ENCODE measurements at regions not wholly inside any gene's neighbourhood (a gene's known extent, or its start where the extent isn't known, plus 50 kb on each side); places are given as distances from the start of the nearest gene placed in this dataset.

GRCh38 chr6:147793871-147794643, 285.6 kb downstream of the SAMD5 start:
- no peaks in the 10 kb centered on the region for H3K4me1 ChIP-seq (replicated peaks)
- H3K9me3 ChIP-seq (replicated peaks): no peaks in the 10 kb centered on the region
- H3K36me3 ChIP-seq: no peaks in the 10 kb centered on the region
- H3K27me3 ChIP-seq (replicated peaks): no peaks in the 10 kb centered on the region
- H3K27ac ChIP-seq: no peak overlapping the region
- no peak overlapping the region for H3K4me3 ChIP-seq
- no peak for DNase-seq (ENCODE audit: low read depth in 1 of 2, low spot score in 2 of 2)

- Histone ChIP-seq H3K4me1 (replicated peaks) (no peaks in the 10 kb centered on the region; the same call in 1 of the 2 replicates), H3K4me3 (no peak overlapping the region), H3K27me3 (replicated peaks) (no peaks in the 10 kb centered on the region), H3K36me3 (no peaks in the 10 kb centered on the region), H3K27ac (no peak overlapping the region), H3K9me3 (replicated peaks) (no peaks in the 10 kb centered on the region; the same call in 1 of the 2 replicates)
- no peak for DNase-seq (ENCODE audit: low read depth in 1 of 2, low spot score in 2 of 2)
These were observed 294.0 kb downstream of the SAMD5 start for GRCh38 chr6:147802459-147802858.

GRCh38 chr6:147805155-147805554, 296.7 kb downstream of the SAMD5 start:
- no peaks in the 10 kb centered on the region for H3K27me3 ChIP-seq (replicated peaks)
- H3K36me3 ChIP-seq: no peaks in the 10 kb centered on the region
- H3K27ac ChIP-seq: no peak overlapping the region
- DNase-seq (ENCODE audit: low read depth in 1 of 2, low spot score in 2 of 2): no peak
- H3K9me3 ChIP-seq (replicated peaks): no peaks in the 10 kb centered on the region; the same call in 1 of the 2 replicates
- H3K4me1 ChIP-seq (replicated peaks): no peaks in the 10 kb centered on the region; the same call in 1 of the 2 replicates
- no peak overlapping the region for H3K4me3 ChIP-seq

DNA sequence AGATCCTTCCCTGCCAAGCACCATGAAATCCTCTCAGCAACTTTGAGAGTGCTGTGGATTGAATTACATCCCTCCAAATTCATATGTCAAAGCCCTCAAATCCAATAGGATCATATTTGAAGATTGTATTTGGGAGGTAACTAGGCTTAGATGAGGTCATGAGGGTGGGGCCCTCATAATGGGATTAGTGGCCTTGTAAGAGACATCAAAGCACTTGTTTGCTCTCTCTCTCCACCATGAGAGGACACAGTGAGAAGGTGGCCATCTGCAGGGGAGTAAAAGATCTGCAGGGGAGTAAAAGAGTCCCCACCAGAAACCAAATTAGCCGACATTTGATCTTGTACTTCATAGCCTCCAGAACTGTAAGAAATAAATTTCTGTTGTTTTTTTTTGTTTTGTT, 298.2 kb downstream of the SAMD5 start:
- DNase-seq (ENCODE audit: low read depth in 1 of 2, low spot score in 2 of 2): no peak
- Histone ChIP-seq H3K27me3 (replicated peaks) (no peaks in the 10 kb centered on the region), H3K9me3 (replicated peaks) (no peaks in the 10 kb centered on the region; the same call in 1 of the 2 replicates), H3K27ac (no peak overlapping the region), H3K4me1 (replicated peaks) (no peaks in the 10 kb centered on the region; the same call in 1 of the 2 replicates), H3K4me3 (no peak overlapping the region), H3K36me3 (no peaks in the 10 kb centered on the region)

- Histone ChIP-seq H3K36me3 (no peaks in the 10 kb centered on the region), H3K27me3 (replicated peaks) (no peaks in the 10 kb centered on the region), H3K4me1 (replicated peaks) (no peaks in the 10 kb centered on the region; the same call in 1 of the 2 replicates), H3K4me3 (no peak overlapping the region), H3K27ac (no peak overlapping the region), H3K9me3 (replicated peaks) (no peaks in the 10 kb centered on the region; the same call in 1 of the 2 replicates)
- no peak for DNase-seq (ENCODE audit: low read depth in 1 of 2, low spot score in 2 of 2)
These were observed 300.1 kb downstream of the SAMD5 start for GRCh38 chr6:147808640-147809039.

- Histone ChIP-seq H3K4me3 (no peak overlapping the region), H3K36me3 (no peaks in the 10 kb centered on the region), H3K4me1 (replicated peaks) (no peaks in the 10 kb centered on the region), H3K27me3 (replicated peaks) (no peaks in the 10 kb centered on the region), H3K27ac (no peak overlapping the region), H3K9me3 (replicated peaks) (no peaks in the 10 kb centered on the region)
- no peak for DNase-seq (ENCODE audit: low read depth in 1 of 2, low spot score in 2 of 2)
These were observed 303.6 kb downstream of the SAMD5 start for GRCh38 chr6:147811913-147812629.

DNA sequence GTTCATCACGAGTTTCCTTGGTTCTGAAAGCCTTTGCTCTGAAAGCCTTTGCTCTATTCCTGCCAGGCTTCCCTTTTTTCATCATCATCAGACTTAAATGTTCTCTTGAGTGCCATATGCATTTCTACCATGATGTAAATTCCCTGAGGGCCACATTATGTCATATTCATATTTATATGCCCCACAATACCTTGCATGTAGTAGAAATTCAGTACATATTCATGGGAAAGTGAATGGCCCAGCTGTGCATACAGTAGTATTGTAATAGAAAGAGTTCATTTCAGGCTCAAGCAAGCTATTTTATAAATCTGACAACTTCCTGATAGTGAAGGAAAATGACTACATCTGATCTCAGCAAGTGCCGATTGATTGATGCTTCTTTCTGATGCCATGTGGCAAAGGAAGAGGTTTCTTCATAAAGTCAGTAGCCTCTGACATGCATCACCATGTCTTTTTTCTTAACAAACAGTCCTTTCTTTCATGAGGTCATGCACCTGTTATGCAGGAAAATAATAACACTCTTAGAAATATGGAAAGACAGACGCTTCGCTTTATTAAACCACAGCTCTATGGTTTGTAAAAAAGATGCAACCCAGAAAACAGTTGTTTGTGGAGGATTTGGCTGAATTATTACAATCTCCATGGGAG, 308.7 kb downstream of the SAMD5 start:
- H3K27ac ChIP-seq: no peak overlapping the region
- no peaks in the 10 kb centered on the region for H3K4me1 ChIP-seq (replicated peaks)
- H3K27me3 ChIP-seq (replicated peaks): no peaks in the 10 kb centered on the region
- no peak for DNase-seq (ENCODE audit: low read depth in 1 of 2, low spot score in 2 of 2)
- H3K36me3 ChIP-seq: no peaks in the 10 kb centered on the region
- H3K9me3 ChIP-seq (replicated peaks): no peaks in the 10 kb centered on the region
- H3K4me3 ChIP-seq: no peak overlapping the region

- no peak for DNase-seq (ENCODE audit: low read depth in 1 of 2, low spot score in 2 of 2)
- Histone ChIP-seq H3K27me3 (replicated peaks) (0 out of 2 replicates have a peak, but pooled peaks cover 2% of the 10 kb centered on the region), H3K4me1 (replicated peaks) (no peaks in the 10 kb centered on the region), H3K9me3 (replicated peaks) (no peaks in the 10 kb centered on the region), H3K4me3 (no peak overlapping the region), H3K36me3 (no peaks in the 10 kb centered on the region), H3K27ac (no peak overlapping the region)
These were observed 312.0 kb downstream of the SAMD5 start for GRCh38 chr6:147820520-147820919.

- no peak overlapping the region for H3K27ac ChIP-seq
- H3K4me1 ChIP-seq (replicated peaks): no peaks in the 10 kb centered on the region
- H3K4me3 ChIP-seq: no peak overlapping the region
- no peaks in the 10 kb centered on the region for H3K9me3 ChIP-seq (replicated peaks)
- H3K27me3 ChIP-seq (replicated peaks): 0 out of 2 replicates have a peak, but pooled peaks cover 2% of the 10 kb centered on the region
- H3K36me3 ChIP-seq: no peaks in the 10 kb centered on the region
- DNase-seq (ENCODE audit: low read depth in 1 of 2, low spot score in 2 of 2): no peak
These were observed 312.9 kb downstream of the SAMD5 start for GRCh38 chr6:147821295-147821897.

- Histone ChIP-seq H3K9me3 (replicated peaks) (no peaks in the 10 kb centered on the region), H3K27me3 (replicated peaks) (0 out of 2 replicates have a peak, but pooled peaks cover 2% of the 10 kb centered on the region), H3K4me1 (replicated peaks) (no peaks in the 10 kb centered on the region), H3K27ac (no peak overlapping the region), H3K4me3 (no peak overlapping the region), H3K36me3 (no peaks in the 10 kb centered on the region)
- no peak for DNase-seq (ENCODE audit: low read depth in 1 of 2, low spot score in 2 of 2)
These were observed 315.4 kb downstream of the SAMD5 start for GRCh38 chr6:147823936-147824335.

DNA sequence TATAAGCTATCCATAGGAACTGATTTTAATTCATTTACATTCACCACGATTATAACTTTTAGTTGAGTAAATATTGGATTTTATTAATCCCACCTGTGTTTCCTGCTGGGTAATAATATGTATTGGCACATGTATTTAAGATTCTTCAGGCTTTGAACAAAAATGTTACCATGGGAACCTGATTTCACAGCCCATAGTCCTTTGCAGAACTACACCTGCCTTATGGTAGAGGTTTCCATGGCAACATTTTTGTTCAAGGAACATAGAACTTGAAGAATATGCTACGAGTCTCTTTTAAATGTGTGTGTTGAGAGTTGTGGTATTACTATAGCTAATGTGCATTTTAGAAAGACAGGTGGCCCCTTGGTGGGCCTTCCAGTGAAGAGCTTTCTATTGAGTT, 317.4 kb downstream of the SAMD5 start:
- H3K4me1 ChIP-seq (replicated peaks): no peaks in the 10 kb centered on the region
- no peaks in the 10 kb centered on the region for H3K9me3 ChIP-seq (replicated peaks)
- no peak overlapping the region for H3K27ac ChIP-seq
- H3K27me3 ChIP-seq (replicated peaks): 0 out of 2 replicates have a peak, but pooled peaks cover 2% of the 10 kb centered on the region
- no peaks in the 10 kb centered on the region for H3K36me3 ChIP-seq
- H3K4me3 ChIP-seq: no peak overlapping the region
- no peak for DNase-seq (ENCODE audit: low read depth in 1 of 2, low spot score in 2 of 2)

DNA sequence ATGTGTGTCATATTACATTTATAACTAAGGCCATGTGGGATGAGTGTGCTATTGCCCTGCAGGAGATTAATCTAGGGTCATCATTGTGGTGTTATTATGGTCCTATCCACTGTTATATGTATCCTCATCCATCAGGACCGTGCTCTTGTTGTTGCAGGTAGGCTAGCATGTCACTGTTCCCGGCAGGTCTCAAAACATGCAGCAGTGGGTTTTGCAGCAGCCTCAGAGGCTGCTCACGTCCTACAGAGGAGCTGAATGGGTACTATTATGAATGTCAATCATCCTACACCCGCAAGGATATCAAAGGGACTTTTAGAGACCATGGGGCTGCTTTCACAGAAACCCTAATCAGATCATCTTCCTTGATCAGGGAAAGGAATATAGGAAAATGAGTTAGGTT, 318.2 kb downstream of the SAMD5 start:
- H3K9me3 ChIP-seq (replicated peaks): no peaks in the 10 kb centered on the region
- 0 out of 2 replicates have a peak, but pooled peaks cover 2% of the 10 kb centered on the region for H3K27me3 ChIP-seq (replicated peaks)
- H3K4me1 ChIP-seq (replicated peaks): no peaks in the 10 kb centered on the region
- H3K4me3 ChIP-seq: no peak overlapping the region
- H3K27ac ChIP-seq: no peak overlapping the region
- H3K36me3 ChIP-seq: no peaks in the 10 kb centered on the region
- no peak for DNase-seq (ENCODE audit: low read depth in 1 of 2, low spot score in 2 of 2)

GRCh38 chr6:147829418-147829817, 320.9 kb downstream of the SAMD5 start:
- no peaks in the 10 kb centered on the region for H3K27me3 ChIP-seq (replicated peaks)
- H3K4me1 ChIP-seq (replicated peaks): no peaks in the 10 kb centered on the region
- no peak overlapping the region for H3K27ac ChIP-seq
- no peak overlapping the region for H3K4me3 ChIP-seq
- no peaks in the 10 kb centered on the region for H3K9me3 ChIP-seq (replicated peaks)
- H3K36me3 ChIP-seq: no peaks in the 10 kb centered on the region
- no peak for DNase-seq (ENCODE audit: low read depth in 1 of 2, low spot score in 2 of 2)
